Osteoblast (primary cell): ENCODE measurements at regions not wholly inside any gene's neighbourhood (a gene's known extent, or its start where the extent isn't known, plus 50 kb on each side); places are given as distances from the start of the nearest gene placed in this dataset.

Experiments used
- DNase-seq: peaks from one replicate; pipeline ENCODE4 v3.0.0; 2011; ENCODE audit warnings: low spot score, mixed read lengths; ENCODE audit not compliant: insufficient read length; ENCODE audit errors: missing footprints
- H2AFZ ChIP-seq: 2 replicates; pipeline ENCODE4 v1.6.0; 2011; ENCODE audit warnings: mild to moderate bottlenecking, low read length
- H3K27ac ChIP-seq: 2 replicates; pipeline ENCODE4 v1.5.1; 2011; ENCODE audit warnings: mild to moderate bottlenecking, low read depth, low read length, moderate library complexity
- H3K27me3 ChIP-seq: 2 replicates; pipeline ENCODE4 v1.6.0; 2012; ENCODE audit warnings: mild to moderate bottlenecking, control low read depth, inconsistent platforms, low read length, moderate library complexity; ENCODE audit not compliant: insufficient read depth
- H3K36me3 ChIP-seq: 2 replicates; pipeline ENCODE4 v1.5.1; 2011; ENCODE audit warnings: mild to moderate bottlenecking, low read length, control low read depth, moderate library complexity; ENCODE audit not compliant: insufficient read depth
- H3K4me1 ChIP-seq: 2 replicates; pipeline ENCODE4 v1.5.1; 2011; ENCODE audit warnings: mild to moderate bottlenecking, low read length, control low read depth, moderate library complexity; ENCODE audit not compliant: insufficient read depth
- H3K4me2 ChIP-seq: 2 replicates; pipeline ENCODE4 v1.6.0; 2011; ENCODE audit warnings: mild to moderate bottlenecking, low read length; ENCODE audit not compliant: insufficient read depth
- H3K4me3 ChIP-seq: fragments of 200-600 bp; sonication (generic); 3 replicates; pipeline ENCODE4 v1.5.1; 2012; ENCODE audit warnings: mild to moderate bottlenecking, low read length, inconsistent platforms; ENCODE audit not compliant: insufficient read depth
- H3K79me2 ChIP-seq: 2 replicates; pipeline ENCODE4 v1.6.0; 2012; ENCODE audit warnings: mild to moderate bottlenecking, low read length, control low read depth, inconsistent platforms; ENCODE audit not compliant: insufficient read depth
- H3K9me3 ChIP-seq: 2 replicates; pipeline ENCODE4 v1.5.1; 2011; ENCODE audit warnings: low read depth, low read length, control low read depth
- H4K20me1 ChIP-seq: 2 replicates; pipeline ENCODE4 v1.6.0; 2012; ENCODE audit warnings: mild to moderate bottlenecking, low read length, control low read depth; ENCODE audit not compliant: insufficient read depth
- TF ChIP-seq, protein P1 (sequence below): IDR thresholded peaks from 2 replicates; pipeline ENCODE4 v1.5.1; 2011; ENCODE audit warnings: mild to moderate bottlenecking, low read depth, low read length, moderate library complexity; ENCODE audit errors: extremely low read depth

DNA sequence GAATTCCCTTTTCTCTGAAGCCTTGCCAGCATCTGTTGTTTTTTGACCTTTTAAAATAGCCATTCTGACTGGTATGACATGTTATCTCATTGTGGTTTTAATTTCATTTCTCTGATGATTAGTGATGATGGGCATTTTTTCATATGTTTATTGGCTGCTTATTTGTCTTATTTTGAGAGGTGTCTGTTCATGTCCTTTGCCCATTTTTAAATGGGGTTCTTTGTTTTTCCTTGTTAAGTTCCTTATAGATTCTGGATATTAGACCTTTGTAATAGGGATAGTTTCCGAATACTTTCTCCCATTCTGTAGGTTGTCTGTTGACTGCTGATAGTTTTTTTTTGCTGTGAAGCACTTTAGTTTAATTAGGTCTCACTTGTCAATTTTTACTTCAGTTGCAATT lies 54.0 kb upstream of the C1orf185 start:
- H3K4me3 ChIP-seq: no peak overlapping the region
- no peaks in the 10 kb centered on the region for H3K27me3 ChIP-seq
- no peaks in the 10 kb centered on the region for H3K79me2 ChIP-seq
- no peak overlapping the region for H3K4me2 ChIP-seq
- no peaks in the 10 kb centered on the region for H3K4me1 ChIP-seq
- TF ChIP-seq, protein P1, sequence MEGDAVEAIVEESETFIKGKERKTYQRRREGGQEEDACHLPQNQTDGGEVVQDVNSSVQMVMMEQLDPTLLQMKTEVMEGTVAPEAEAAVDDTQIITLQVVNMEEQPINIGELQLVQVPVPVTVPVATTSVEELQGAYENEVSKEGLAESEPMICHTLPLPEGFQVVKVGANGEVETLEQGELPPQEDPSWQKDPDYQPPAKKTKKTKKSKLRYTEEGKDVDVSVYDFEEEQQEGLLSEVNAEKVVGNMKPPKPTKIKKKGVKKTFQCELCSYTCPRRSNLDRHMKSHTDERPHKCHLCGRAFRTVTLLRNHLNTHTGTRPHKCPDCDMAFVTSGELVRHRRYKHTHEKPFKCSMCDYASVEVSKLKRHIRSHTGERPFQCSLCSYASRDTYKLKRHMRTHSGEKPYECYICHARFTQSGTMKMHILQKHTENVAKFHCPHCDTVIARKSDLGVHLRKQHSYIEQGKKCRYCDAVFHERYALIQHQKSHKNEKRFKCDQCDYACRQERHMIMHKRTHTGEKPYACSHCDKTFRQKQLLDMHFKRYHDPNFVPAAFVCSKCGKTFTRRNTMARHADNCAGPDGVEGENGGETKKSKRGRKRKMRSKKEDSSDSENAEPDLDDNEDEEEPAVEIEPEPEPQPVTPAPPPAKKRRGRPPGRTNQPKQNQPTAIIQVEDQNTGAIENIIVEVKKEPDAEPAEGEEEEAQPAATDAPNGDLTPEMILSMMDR: no peak
- no peak for DNase-seq
- H3K36me3 ChIP-seq: no peaks in the 10 kb centered on the region
- no peaks in the 10 kb centered on the region for H4K20me1 ChIP-seq
- no peak overlapping the region for H3K27ac ChIP-seq
- no peaks in the 10 kb centered on the region for H3K9me3 ChIP-seq
- H2AFZ ChIP-seq: no peak overlapping the region

DNA sequence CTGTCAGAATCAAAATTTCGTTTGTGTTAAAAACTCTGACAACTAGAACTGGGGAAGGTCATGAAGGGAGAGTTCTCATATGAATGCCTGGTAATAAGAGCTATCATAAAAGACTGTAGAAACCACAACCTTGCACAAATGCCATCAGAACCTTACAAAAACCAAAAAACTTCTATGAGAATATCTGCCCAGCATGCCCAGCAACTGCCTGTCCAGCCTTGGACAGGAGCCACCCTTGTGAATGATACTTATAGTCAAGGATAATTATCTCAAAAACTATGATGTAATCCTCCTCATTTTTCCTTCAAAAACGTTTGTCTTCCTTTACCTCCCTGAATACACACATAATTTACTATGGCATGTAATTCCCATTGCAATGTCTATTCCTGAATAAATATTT lies 53.4 kb upstream of the C1orf185 start:
- H3K27ac ChIP-seq: no peak overlapping the region
- H3K4me1 ChIP-seq: no peaks in the 10 kb centered on the region
- H3K36me3 ChIP-seq: no peaks in the 10 kb centered on the region
- no peak overlapping the region for H2AFZ ChIP-seq
- no peak for DNase-seq
- H3K4me3 ChIP-seq: no peak overlapping the region
- H3K9me3 ChIP-seq: no peaks in the 10 kb centered on the region
- TF ChIP-seq, protein P1: no peak
- H3K79me2 ChIP-seq: no peaks in the 10 kb centered on the region
- no peaks in the 10 kb centered on the region for H4K20me1 ChIP-seq
- H3K4me2 ChIP-seq: no peak overlapping the region
- H3K27me3 ChIP-seq: no peaks in the 10 kb centered on the region
